PFSK-1 (cell line): ENCODE measurements at regions not wholly inside any gene's neighbourhood (a gene's known extent, or its start where the extent isn't known, plus 50 kb on each side); places are given as distances from the start of the nearest gene placed in this dataset.

Experiments used
- FOXP2 ChIP-seq: optimal IDR thresholded peaks from 2 replicates; pipeline ENCODE3; 2011; ENCODE audit warnings: borderline replicate concordance, control low read depth, inconsistent platforms; ENCODE audit not compliant: insufficient read depth; ENCODE audit errors: extremely low read length, extremely low read depth
- POLR2AphosphoS5 ChIP-seq: IDR thresholded peaks from 2 replicates; pipeline ENCODE4 v1.6.1; 2012; ENCODE audit warnings: low read depth, mild to moderate bottlenecking, control low read depth, low read length, moderate library complexity
- SIN3A ChIP-seq: IDR thresholded peaks from 2 replicates; pipeline ENCODE4 v1.6.1; 2012; ENCODE audit warnings: mild to moderate bottlenecking, low read length, moderate library complexity, borderline replicate concordance; ENCODE audit not compliant: insufficient read depth
- TAF1 ChIP-seq: IDR thresholded peaks from 2 replicates; pipeline ENCODE4 v1.6.1; 2012; ENCODE audit warnings: low read length, control low read depth, borderline replicate concordance; ENCODE audit not compliant: insufficient read depth
- TF ChIP-seq, protein P1 (sequence below), 2 experiments: IDR thresholded peaks; 2 replicates each; pipeline versions ENCODE4 v1.6.1 to v1.8.0; 2011 to 2012; ENCODE audit warnings: low read depth in 2 of 2, low read length in 2 of 2, control low read depth in 1 of 2, inconsistent platforms in 1 of 2, mild to moderate bottlenecking in 1 of 2, moderate library complexity in 1 of 2; ENCODE audit not compliant: insufficient read depth in 1 of 2

DNA sequence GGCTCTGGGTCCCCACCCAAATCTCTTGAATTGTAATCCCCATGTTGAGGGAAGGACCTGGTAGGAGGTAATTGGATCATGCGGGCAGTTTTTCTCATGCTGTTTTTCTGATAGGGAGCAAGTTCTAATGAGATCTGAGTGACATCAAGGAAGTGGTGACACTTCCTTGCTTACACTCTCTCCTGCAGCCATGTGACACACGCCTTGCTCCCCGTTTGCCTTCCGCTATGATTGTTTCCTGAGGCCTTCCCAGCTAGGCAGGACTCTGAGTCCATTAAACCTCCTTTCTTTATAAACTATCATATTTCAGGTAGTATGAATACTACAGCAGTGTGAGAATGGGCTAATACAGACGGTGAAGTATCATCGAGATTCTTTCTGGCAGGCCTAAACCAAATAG is 1040.4 kb upstream of the MIR17HG start:
- TF ChIP-seq, protein P1, sequence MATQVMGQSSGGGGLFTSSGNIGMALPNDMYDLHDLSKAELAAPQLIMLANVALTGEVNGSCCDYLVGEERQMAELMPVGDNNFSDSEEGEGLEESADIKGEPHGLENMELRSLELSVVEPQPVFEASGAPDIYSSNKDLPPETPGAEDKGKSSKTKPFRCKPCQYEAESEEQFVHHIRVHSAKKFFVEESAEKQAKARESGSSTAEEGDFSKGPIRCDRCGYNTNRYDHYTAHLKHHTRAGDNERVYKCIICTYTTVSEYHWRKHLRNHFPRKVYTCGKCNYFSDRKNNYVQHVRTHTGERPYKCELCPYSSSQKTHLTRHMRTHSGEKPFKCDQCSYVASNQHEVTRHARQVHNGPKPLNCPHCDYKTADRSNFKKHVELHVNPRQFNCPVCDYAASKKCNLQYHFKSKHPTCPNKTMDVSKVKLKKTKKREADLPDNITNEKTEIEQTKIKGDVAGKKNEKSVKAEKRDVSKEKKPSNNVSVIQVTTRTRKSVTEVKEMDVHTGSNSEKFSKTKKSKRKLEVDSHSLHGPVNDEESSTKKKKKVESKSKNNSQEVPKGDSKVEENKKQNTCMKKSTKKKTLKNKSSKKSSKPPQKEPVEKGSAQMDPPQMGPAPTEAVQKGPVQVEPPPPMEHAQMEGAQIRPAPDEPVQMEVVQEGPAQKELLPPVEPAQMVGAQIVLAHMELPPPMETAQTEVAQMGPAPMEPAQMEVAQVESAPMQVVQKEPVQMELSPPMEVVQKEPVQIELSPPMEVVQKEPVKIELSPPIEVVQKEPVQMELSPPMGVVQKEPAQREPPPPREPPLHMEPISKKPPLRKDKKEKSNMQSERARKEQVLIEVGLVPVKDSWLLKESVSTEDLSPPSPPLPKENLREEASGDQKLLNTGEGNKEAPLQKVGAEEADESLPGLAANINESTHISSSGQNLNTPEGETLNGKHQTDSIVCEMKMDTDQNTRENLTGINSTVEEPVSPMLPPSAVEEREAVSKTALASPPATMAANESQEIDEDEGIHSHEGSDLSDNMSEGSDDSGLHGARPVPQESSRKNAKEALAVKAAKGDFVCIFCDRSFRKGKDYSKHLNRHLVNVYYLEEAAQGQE (IDR thresholded peaks at IDR 0.05; ENCODE audit: insufficient read depth in 1 of 2, low read depth in 2 of 2, low read length in 2 of 2): no peak
- TF ChIP-seq POLR2AphosphoS5 (no peak), TAF1 (no peak), FOXP2 (no peak), SIN3A (no peak)

DNA sequence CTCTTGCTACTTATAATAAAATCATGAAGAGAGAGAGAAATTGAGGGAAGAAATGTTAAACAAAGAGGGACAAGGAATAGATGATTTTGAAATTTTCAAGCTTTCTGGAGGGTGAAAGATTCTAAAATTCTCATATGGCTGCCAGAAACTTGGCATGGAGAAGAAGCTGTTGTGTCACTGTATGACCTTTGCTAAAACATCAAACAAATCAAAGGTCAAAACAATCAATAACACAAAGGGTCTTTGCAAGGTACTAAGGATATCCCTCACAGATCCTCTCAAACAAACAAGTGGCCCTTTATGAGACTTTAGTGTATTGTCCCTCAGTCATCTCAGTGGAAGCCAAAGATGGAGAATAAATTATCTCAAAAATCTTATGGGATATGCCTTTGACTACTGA is 1039.2 kb upstream of the MIR17HG start:
- TF ChIP-seq POLR2AphosphoS5: no peak
- no peak for TF ChIP-seq TAF1
- no peak for TF ChIP-seq FOXP2
- no peak for TF ChIP-seq SIN3A
- TF ChIP-seq, protein P1 (IDR thresholded peaks at IDR 0.05; ENCODE audit: insufficient read depth in 1 of 2, low read depth in 2 of 2, low read length in 2 of 2): no peak

DNA sequence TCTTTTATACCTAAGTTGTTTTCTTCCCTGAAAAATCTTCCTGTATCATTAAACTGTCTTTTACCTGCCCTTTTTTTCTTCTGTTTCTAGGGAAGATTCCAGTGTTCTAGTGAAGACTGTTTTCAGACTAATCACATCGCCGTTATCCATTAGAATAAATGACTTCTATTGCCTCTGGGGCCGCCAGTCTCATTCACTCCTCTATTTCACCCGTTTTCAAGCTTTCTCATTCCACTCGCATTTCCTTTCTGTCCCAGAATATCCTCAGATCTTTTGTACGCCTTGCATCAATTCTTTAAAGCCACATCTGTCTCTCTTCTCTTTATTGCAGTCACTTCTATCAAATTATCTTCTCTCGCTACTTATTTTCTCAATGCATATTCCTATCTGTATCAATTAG is 1035.6 kb upstream of the MIR17HG start:
- TF ChIP-seq SIN3A (no peak), POLR2AphosphoS5 (no peak), FOXP2 (no peak), TAF1 (no peak)
- TF ChIP-seq, protein P1 (IDR thresholded peaks at IDR 0.05; ENCODE audit: insufficient read depth in 1 of 2, low read depth in 2 of 2, low read length in 2 of 2): no peak

DNA sequence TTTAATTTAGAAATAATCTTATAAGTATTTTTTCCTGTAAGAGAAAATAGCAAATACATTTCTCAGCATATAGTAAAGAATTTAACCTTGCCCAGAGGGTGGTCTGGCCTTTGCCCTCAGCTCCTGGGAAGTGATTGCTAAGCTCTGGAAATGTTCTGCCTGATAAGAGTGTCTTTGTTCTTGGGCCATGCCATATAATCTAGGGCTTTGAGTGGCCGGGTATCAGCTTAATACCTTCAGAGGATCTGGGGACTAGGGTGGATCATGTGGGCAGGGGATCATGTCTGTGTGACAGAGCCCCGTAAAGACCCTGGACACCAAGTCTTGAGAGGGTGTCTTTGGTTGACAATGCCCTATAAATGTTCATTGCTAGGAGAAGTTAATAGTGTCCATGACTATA is 1032.4 kb upstream of the MIR17HG start:
- TF ChIP-seq POLR2AphosphoS5: no peak
- no peak for TF ChIP-seq SIN3A
- TF ChIP-seq FOXP2: no peak
- no peak for TF ChIP-seq TAF1
- TF ChIP-seq, protein P1 (IDR thresholded peaks at IDR 0.05; ENCODE audit: insufficient read depth in 1 of 2, low read depth in 2 of 2, low read length in 2 of 2): no peak

DNA sequence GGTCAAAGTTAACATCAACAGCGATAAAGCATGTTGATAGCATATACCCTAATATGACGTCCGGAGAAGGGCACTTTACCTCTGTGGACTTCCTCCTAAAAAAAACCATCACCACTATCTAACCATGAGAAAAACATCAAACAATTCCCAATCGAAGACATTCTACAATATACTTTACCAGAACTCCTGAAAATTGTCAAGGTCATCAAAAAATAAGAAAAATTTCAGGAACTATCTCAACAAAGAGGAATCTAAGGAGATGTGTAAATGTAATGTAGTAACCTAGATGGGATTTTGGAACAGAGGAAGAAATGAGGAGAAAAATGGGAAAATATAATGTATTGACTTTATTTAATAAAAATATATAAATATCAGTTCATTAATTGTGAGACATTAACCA is 1026.8 kb upstream of the MIR17HG start:
- TF ChIP-seq POLR2AphosphoS5: no peak
- TF ChIP-seq SIN3A: no peak
- TF ChIP-seq, protein P1 (IDR thresholded peaks at IDR 0.05; ENCODE audit: insufficient read depth in 1 of 2, low read depth in 2 of 2, low read length in 2 of 2): no peak
- no peak for TF ChIP-seq TAF1
- TF ChIP-seq FOXP2: no peak
